HepG2 (cell line): ENCODE measurements at regions not wholly inside any gene's neighbourhood (a gene's known extent, or its start where the extent isn't known, plus 50 kb on each side); places are given as distances from the start of the nearest gene placed in this dataset.

Source experiments
- ATAC-seq: fragments of 200-7000 bp; cut with Tn5 transposase; 3 replicates; pipeline ENCODE4 v1.9.1; 2020; ENCODE audit warnings: mild to moderate bottlenecking, moderate library complexity
- BruUV-seq: library from RNA; stranded (reverse); fragments of 400-500 nt; replicated peaks from 2 replicates; lab custom pipeline; 2021; lab: Mats Ljungman, UMichigan
- CTCF ChIA-PET: fragments of 300-600 bp; formaldehyde crosslinking; extraction: SDS; loops from one replicate; lab custom pipeline; 2021; ENCODE audit warnings: low total read pairs, inconsistent platforms, low intra/inter-chr PET ratio; lab: Yijun Ruan, JAX
- POLR2A ChIA-PET: fragments of 350-600 bp; sonication (Branson Sonifier 250); formaldehyde crosslinking; loops from one replicate; lab custom pipeline; 2020; ENCODE audit warnings: antibody characterized with exemption, inconsistent platforms; lab: Yijun Ruan, JAX
- DNase-seq: peaks from one replicate; pipeline ENCODE4 v3.0.0-alpha.2; 2015; ENCODE audit warnings: low spot score
- FAIRE-seq: peaks from 3 replicates; lab custom pipeline; 2011; peaks lifted over from hg19 to GRCh38; lab: Jason Lieb, UNC
- H2AFZ ChIP-seq: one replicate; pipeline ENCODE4 v1.6.1; 2011; ENCODE audit warnings: low read length, inconsistent platforms
- H3K27ac ChIP-seq: fragments of 300-600 bp; 3 replicates; pipeline ENCODE4 v1.8.0; 2011; ENCODE audit warnings: mixed run types, mild to moderate bottlenecking, mixed read lengths, low read length, inconsistent platforms; ENCODE audit not compliant: insufficient read depth; ENCODE audit errors: extremely low read length
- H3K27me3 ChIP-seq, 2 experiments: fragments of 200-600 bp in 1 of 2; 2 replicates in 1 of 2; 3 replicates in 1 of 2; pipeline versions ENCODE4 v1.6.0 to v1.8.0; 2011; ENCODE audit warnings: low read length in 2 of 2, mild to moderate bottlenecking in 2 of 2, moderate library complexity in 2 of 2, inconsistent platforms in 1 of 2; ENCODE audit not compliant: insufficient read depth in 2 of 2, control insufficient read depth in 1 of 2
- H3K36me3 ChIP-seq, 2 experiments: fragments of 200-600 bp in 1 of 2; replicated peaks in 1 of 2; 2 replicates in 1 of 2; 3 replicates in 1 of 2; pipeline versions ENCODE4 v1.5.1 to v1.8.0; 2011; ENCODE audit warnings: low read length in 2 of 2, inconsistent platforms in 1 of 2; ENCODE audit not compliant: insufficient read depth in 2 of 2, control insufficient read depth in 1 of 2
- H3K4me1 ChIP-seq: 2 replicates; pipeline ENCODE4 v1.5.1; 2012; ENCODE audit warnings: low read length, inconsistent platforms; ENCODE audit not compliant: insufficient read depth
- H3K4me2 ChIP-seq: 2 replicates; pipeline ENCODE4 v1.6.0; 2011; ENCODE audit warnings: low read depth, low read length, inconsistent platforms
- H3K4me3 ChIP-seq, 3 experiments: fragments of 200-600 bp in 1 of 3; sonication (generic), shearing (Covaris generic) in 1 of 3; replicated peaks in 1 of 3; 2 replicates each; pipeline ENCODE4 v1.5.1; 2011 to 2016; ENCODE audit warnings: low read length in 3 of 3, inconsistent platforms in 2 of 3, low read depth in 2 of 3, mild to moderate bottlenecking in 2 of 3, control low read depth in 1 of 3, mixed read lengths in 1 of 3; ENCODE audit not compliant: insufficient read depth in 1 of 3
- H3K79me2 ChIP-seq: one replicate; pipeline ENCODE4 v1.6.1; 2011; ENCODE audit warnings: low read length, inconsistent platforms; ENCODE audit not compliant: insufficient read depth
- H3K9ac ChIP-seq: 2 replicates; pipeline ENCODE4 v1.6.0; 2011; ENCODE audit warnings: mild to moderate bottlenecking, low read depth, low read length, inconsistent platforms; ENCODE audit not compliant: insufficient read depth
- H3K9me3 ChIP-seq: 2 replicates; pipeline ENCODE4 v1.5.1; 2012; ENCODE audit warnings: mild to moderate bottlenecking, low read length
- H4K20me1 ChIP-seq: 2 replicates; pipeline ENCODE4 v1.6.0; 2011; ENCODE audit warnings: inconsistent platforms, mild to moderate bottlenecking, low read length, moderate library complexity; ENCODE audit not compliant: insufficient read depth
- CBFB ChIP-seq: sonication (generic); formaldehyde crosslinking; IDR thresholded peaks from 2 replicates; pipeline ENCODE4 v1.4.0; 2020; ENCODE audit warnings: missing genetic modification reagents
- DRAP1 ChIP-seq: IDR thresholded peaks from 2 replicates; pipeline ENCODE4 v1.6.1; 2016; ENCODE audit warnings: missing genetic modification reagents, missing compliant biosample characterization
- KDM5A ChIP-seq: fragments of 200-600 bp; sonication (generic); IDR thresholded peaks from 2 replicates; pipeline ENCODE4 v1.7.0; 2018; ENCODE audit warnings: antibody characterized with exemption, mild to moderate bottlenecking, low read length, borderline replicate concordance
- SATB2 ChIP-seq: sonication (generic); formaldehyde crosslinking; IDR thresholded peaks from 2 replicates; pipeline ENCODE4 v1.5.0; 2020; ENCODE audit warnings: missing genetic modification reagents
- SOX13 ChIP-seq, 3 experiments: fragments of 450-650 bp in 1 of 3; sonication (generic) in 1 of 3; formaldehyde crosslinking in 1 of 3; IDR thresholded peaks in 2 of 3; conservative IDR thresholded peaks in 1 of 3; 2 replicates each; pipeline versions ENCODE4 v1.5.0 to v1.6.1; 2016 to 2020; ENCODE audit warnings: antibody characterized with exemption in 1 of 3, mild to moderate bottlenecking in 1 of 3, missing compliant biosample characterization in 1 of 3, missing genetic modification reagents in 1 of 3, moderate library complexity in 1 of 3
- ZNF136 ChIP-seq: sonication (generic); formaldehyde crosslinking; IDR thresholded peaks from 2 replicates; pipeline ENCODE4 v1.8.1; 2022; ENCODE audit warnings: low read depth, mild to moderate bottlenecking, moderate library complexity, missing genetic modification reagents
- ZNF598 ChIP-seq: sonication (generic); formaldehyde crosslinking; IDR thresholded peaks from 2 replicates; pipeline ENCODE4 v1.5.1; 2020; ENCODE audit warnings: mild to moderate bottlenecking, missing genetic modification reagents, borderline replicate concordance
- ZNF674 ChIP-seq: sonication (generic); formaldehyde crosslinking; IDR thresholded peaks from 2 replicates; pipeline ENCODE4 v1.5.0; 2020; ENCODE audit warnings: low read depth, mild to moderate bottlenecking, missing genetic modification reagents
- ZNF878 ChIP-seq: sonication (generic); formaldehyde crosslinking; IDR thresholded peaks from 2 replicates; pipeline ENCODE4 v1.8.1; 2023; ENCODE audit warnings: mild to moderate bottlenecking, missing genetic modification reagents, moderate library complexity
- WGBS: methylation state at CpG from one replicate; pipeline ENCODE4 v1.1.6; 2017; ENCODE audit warnings: low lambda C conversion rate; 5-methylcytosine and 5-hydroxymethylcytosine counted together
- in situ Hi-C: cut with HindIII; loops from 2 replicates; pipeline ENCODE4 v1.10.0; 2017; ENCODE audit warnings: low pct_unique_long_range_greater_than_20kb; ENCODE audit not compliant: extremely low pct_ligation_motif_present
- intact Hi-C: fragments of 100-400 bp; cut with micrococcal nuclease; formaldehyde crosslinking; loops from one replicate; pipeline ENCODE4 v1.10.0; 2022; ENCODE audit not compliant: unreplicated experiment

GRCh38 chr2:37827455-37827854 lies 97.6 kb upstream of the RMDN2 start:
- Histone ChIP-seq H4K20me1 (no peaks in the 10 kb centered on the region), H3K9me3 (no peaks in the 10 kb centered on the region), H3K79me2 (no peaks in the 10 kb centered on the region), H3K27ac (no peak overlapping the region), H2AFZ (no peak overlapping the region), H3K36me3 (no peaks in the 10 kb centered on the region), H3K4me3 (no peak overlapping the region), H3K4me2 (no peak overlapping the region), H3K4me1 (peaks cover 13% of the 10 kb centered on the region), H3K27me3 (peaks cover 0 to 9% of the 10 kb centered on the region in 2 experiments; a peak in 1 of 5 replicates), H3K9ac (no peak overlapping the region)
- TSS peak; percentile 61 for BruUV-seq
- WGBS: 51% methylated on average over 7 of the region's 7 CpGs
- DNase-seq (peak; percentile 12), FAIRE-seq (no peak), ATAC-seq (no peak)
- ChIA-PET CTCF (no interaction called here), POLR2A (no interaction called here)
- TF ChIP-seq KDM5A (no peak), ZNF136 (CRISPR knock-in tag) (no peak), ZNF674 (CRISPR knock-in tag) (no peak), CBFB (no peak), DRAP1 (CRISPR knock-in tag) (no peak), ZNF598 (CRISPR knock-in tag) (no peak), ZNF878 (CRISPR knock-in tag) (no peak), SOX13 (IDR thresholded peaks at IDR 0.05) (no peak), SOX13 (CRISPR knock-in tag; conservative IDR thresholded peaks at IDR 0.05 in 1 of 2, IDR thresholded peaks at IDR 0.05 in 1 of 2) (no peak), SATB2 (CRISPR knock-in tag) (no peak)
- in situ Hi-C loops (no loop called here), intact Hi-C loops (no loop called here)
